GM08714 (cell line): ENCODE measurements at regions not wholly inside any gene's neighbourhood (a gene's known extent, or its start where the extent isn't known, plus 50 kb on each side); places are given as distances from the start of the nearest gene placed in this dataset.

ENCODE experiments used
- H3K4me3 ChIP-seq: fragments of 200-500 bp; sonication (Bioruptor generic); 2 replicates; pipeline ENCODE4 v1.5.1; 2014; ENCODE audit warnings: mild to moderate bottlenecking, low read length, inconsistent platforms
- ZNF274 ChIP-seq: IDR thresholded peaks from 2 replicates; pipeline ENCODE4 v1.6.1; 2012; ENCODE audit warnings: mild to moderate bottlenecking, low read depth, low read length

DNA sequence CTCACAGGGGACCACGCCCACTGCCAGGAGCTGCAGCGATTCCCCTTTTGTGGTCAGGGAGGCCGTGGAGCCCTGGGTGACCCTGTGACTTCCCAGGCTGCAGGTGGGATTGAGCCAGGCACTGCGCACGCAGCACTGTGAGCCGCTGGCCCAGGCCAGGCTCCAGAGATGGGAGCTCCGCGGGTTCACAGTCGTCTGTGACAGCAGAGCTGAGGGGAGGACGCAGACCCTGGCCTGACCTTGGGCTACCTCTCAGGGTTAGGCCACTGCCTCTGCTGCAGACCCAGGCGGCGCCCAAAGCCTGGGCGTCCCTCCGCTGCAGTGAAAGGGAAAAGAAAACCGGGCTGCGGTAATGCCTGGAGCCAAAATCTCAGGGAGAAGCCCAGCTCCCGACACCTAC lies 107.5 kb upstream of the GPR26 start:
- no peak for TF ChIP-seq ZNF274
- H3K4me3 ChIP-seq = no peak overlapping the region

- no peak for TF ChIP-seq ZNF274
Measured at GRCh38 chr10:123559066-123559822, 106.9 kb upstream of the GPR26 start.

GRCh38 chr10:123559823-123560092 lies 106.4 kb upstream of the GPR26 start:
- no peak for TF ChIP-seq ZNF274
- no peak overlapping the region for H3K4me3 ChIP-seq

More at GRCh38 chr10:123559066-123559822, 106.9 kb upstream of the GPR26 start:
- no peak overlapping the region for H3K4me3 ChIP-seq

DNA sequence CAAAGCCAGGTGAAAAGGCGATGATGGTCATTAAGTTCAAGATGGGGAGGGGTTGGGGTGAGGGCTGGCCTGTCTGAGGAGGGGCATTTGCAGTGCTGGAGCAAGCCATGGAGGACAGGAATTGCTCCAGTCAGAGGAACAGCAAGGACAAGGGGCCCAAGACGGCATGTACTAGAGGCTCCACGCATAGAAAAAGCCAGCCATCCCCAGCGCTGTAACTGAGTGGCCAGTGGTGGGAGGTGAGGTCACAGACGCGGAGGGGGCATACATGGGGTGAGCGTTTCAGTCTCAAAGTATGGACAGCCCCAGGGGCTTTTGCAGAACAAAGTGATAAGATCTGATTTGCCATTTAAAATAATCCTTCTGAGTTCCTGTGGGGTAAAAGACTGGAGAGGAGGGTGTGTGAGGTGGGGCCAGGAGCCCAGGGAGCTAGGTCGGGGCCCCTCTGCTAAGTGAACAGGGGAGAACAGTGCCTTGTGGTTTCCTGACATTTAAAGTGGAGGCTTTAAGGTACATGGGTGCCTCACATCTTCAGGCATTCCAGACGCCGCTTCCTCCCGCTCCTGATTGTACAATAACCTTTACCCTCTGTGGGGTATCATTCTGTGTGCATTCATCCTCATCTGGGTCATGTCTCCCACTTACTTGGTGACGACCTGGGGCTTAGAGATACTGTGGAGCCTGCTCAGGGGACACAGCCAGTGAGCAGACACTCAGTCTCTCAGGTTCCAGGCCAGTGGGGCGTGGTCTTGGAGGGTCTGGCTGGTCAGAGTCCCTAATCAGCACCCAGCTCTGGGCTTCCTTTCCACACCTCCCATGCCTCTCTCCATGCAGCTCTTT lies 105.6 kb upstream of the GPR26 start:
- H3K4me3 ChIP-seq = no peak overlapping the region
- TF ChIP-seq ZNF274 = no peak

GRCh38 chr10:123561141-123561440 lies 105.1 kb upstream of the GPR26 start:
- no peak for TF ChIP-seq ZNF274
- H3K4me3 ChIP-seq = no peak overlapping the region

DNA sequence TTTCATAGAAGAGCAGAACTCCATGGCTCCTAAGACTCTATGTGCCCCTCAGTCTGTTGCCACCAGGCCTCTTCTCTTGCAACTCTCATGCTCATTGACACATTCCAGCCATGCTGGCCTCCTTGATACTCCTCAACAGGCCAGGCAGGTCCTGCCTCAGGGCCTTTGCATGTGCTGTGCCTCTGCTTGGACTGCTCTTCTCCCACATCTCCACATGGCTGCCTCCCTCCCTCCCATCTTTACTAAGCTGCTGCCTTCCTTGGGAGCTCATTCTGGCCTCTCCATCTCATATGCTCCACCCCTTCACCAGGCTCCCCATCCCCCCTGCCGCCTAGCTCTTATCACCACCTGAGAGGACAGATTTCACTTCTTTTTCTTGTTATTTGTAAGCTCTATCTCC lies 103.8 kb upstream of the GPR26 start:
- TF ChIP-seq ZNF274 = no peak
- no peak overlapping the region for H3K4me3 ChIP-seq

GRCh38 chr10:123562811-123563580 lies 103.2 kb upstream of the GPR26 start:
- no peak overlapping the region for H3K4me3 ChIP-seq
- TF ChIP-seq ZNF274 = no peak

GRCh38 chr10:123563581-123563855 lies 102.6 kb upstream of the GPR26 start:
- H3K4me3 ChIP-seq = no peak overlapping the region
- TF ChIP-seq ZNF274 = no peak

DNA sequence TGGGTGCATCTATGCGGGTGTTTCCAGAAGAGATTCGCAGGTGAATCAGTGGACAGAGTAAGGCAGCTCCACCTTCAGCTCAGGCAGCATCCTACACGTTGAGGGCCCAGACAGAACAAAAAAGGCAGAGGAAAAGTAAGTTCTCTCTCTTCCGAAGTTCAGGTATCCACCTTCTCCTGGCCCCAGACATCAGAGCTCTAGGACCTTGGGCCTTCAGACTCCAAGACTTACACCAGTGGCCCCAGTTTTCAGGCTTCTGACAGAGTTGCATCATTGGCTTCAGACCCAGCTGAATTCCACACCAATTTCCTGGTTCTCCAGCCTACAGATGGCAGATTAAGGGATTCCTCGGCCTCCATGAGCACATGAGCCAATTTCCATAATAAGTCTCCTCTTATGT lies 102.2 kb upstream of the GPR26 start:
- no peak for TF ChIP-seq ZNF274
- H3K4me3 ChIP-seq = no peak overlapping the region

DNA sequence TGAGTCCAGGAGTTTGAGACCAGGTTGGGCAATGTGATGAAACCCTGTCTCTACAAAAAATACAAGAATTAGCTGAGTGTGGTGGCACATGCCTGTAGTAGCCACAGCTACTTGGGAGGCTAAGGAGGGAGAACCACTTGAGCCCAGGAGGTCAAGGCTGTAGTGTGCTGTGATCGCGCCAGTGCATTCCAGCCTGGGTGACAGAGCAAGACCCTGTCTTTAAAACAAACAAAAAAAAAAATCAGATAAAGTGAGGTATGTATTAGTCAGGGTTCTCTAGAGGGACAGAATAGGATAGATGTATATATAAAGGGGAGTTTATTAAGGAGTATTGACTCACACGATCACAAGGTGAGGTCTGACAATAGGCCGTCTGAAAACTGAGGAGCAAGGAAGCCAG lies 101.5 kb upstream of the GPR26 start:
- no peak overlapping the region for H3K4me3 ChIP-seq
- TF ChIP-seq ZNF274 = no peak

DNA sequence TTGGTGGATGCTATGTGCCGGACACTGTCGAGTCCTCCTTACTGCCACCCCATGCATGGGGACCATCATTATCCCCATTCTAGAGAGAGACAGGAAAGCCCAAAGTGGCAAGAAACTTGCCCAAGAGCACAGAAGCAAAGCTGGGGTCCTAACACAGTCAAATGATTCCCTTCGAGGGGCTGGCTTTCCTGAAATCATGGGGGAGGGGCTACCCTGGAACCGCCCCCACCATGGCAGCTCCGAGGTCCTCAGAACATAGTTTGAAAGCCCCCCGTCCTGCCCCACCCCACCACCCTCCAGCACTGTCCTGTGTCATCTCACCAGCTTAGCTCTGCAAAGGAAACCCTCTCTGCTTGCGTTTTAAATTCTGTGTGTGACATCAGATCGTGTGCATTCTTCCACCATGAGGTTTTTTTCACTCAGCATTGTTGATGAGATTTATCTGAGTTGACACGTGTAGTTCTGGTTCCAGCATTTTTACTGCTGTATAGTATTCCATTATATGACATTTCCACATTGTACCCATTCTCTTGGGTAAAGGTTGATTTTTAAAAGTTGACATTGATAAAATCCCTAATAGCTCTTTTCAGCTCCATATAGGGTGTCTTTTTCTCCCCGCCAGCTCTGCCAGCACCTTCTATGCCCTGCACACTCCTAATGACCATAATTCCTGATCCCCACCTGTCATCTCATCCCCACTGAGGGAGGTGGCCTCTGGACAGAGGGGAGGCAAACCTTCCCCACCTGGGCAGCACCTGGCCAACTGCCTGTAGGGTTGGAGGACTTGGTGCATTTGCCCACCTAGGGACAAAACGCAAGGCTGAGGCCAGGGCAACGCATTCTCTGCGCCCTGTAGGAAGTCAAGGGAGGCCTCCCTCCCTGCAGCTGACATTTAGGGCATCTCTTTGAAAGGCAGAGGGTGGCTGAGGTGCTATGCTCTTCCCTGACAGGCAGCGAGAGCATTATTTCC lies 100.2 kb upstream of the GPR26 start:
- no peak overlapping the region for H3K4me3 ChIP-seq
- TF ChIP-seq ZNF274 = no peak

DNA sequence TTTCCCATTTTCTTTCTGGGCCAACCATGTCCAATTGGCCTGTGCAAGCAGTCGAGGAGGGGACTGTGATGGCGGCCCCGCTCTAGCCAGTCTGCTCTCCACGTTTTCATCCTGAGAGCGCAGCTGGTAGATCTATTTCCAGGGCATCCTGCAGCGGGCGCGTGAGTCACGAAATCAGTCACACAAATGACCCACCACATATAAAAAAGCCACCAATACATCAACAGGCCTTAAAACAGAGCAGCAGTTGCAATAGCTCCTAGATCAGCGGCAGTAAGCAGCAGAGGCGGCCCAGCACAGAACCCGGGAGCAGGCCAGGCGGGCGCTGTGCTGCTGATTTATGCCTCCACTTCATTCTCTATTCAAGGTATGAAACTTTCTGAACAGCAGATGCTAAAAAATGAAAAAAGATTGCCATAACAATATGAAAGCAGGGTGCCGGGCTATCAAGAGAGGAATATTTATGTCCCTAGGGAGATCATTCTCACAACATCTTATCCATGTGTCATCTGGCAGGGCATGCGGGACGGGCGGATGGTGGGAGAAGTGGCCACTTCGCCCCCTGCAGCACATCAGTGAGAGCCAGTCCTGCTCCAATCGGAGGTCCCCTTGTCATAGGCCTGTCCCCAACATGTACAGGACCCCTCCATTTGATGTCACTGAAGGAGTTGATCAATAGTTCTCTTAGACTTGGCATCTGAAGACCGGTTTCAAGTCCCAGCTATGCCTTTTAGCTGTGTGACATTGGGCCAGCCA lies 98.0 kb upstream of the GPR26 start:
- TF ChIP-seq ZNF274 = no peak
- no peak overlapping the region for H3K4me3 ChIP-seq

DNA sequence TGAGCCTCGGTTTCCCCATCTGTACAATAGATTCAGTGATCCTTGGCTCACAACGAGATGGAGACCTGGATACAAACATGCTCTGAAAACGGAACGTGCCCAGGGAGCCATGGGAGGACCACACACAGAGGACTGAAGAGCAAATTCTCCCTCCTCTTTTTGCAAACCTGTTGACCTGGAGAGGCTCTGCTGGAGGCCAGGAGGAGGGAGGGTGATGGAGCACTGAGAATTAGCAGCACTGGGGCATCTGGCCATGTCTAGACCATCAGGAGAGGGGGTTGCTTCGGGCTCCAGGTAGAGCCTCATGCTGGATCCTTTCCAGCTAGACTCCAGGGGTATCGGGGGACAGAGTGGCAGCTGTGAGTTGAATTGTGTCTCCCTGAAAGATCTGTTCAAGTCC lies 97.4 kb upstream of the GPR26 start:
- no peak overlapping the region for H3K4me3 ChIP-seq
- no peak for TF ChIP-seq ZNF274
